Activated CD4-positive, alpha-beta T cell treated with anti-CD3 and anti-CD28 coated beads for 36 hours (primary cell): ENCODE measurements at regions not wholly inside any gene's neighbourhood (a gene's known extent, or its start where the extent isn't known, plus 50 kb on each side); places are given as distances from the start of the nearest gene placed in this dataset.
"Not testable (repeated sequence)": the region's sequence is repeated elsewhere in the genome, so short reads cannot be mapped to it uniquely, and the experiment has no call there.

Experiments
- ATAC-seq: fragments of 200-7000 bp; cut with Tn5 transposase; one replicate; pipeline ENCODE4 v1.10.0; 2021; ENCODE audit warnings: mild to moderate bottlenecking, moderate library complexity
- CTCF ChIA-PET: fragments of 350-600 bp; sonication (Branson Sonifier 250); formaldehyde crosslinking; loops from one replicate; lab custom pipeline; 2021; ENCODE audit warnings: antibody characterized with exemption; lab: Charles Lee
- POLR2A ChIA-PET: fragments of 350-600 bp; sonication (Branson Sonifier 250); formaldehyde crosslinking; loops from one replicate; lab custom pipeline; 2021; ENCODE audit warnings: antibody characterized with exemption, inconsistent platforms; lab: Charles Lee
- DNase-seq: peaks from one replicate; pipeline ENCODE4 v3.0.0-alpha.2; 2020
- H3K27ac Mint-ChIP-seq: one replicate; pipeline ENCODE4 v1.8.0; 2021; ENCODE audit warnings: mixed read lengths
- H3K27me3 Mint-ChIP-seq: one replicate; pipeline ENCODE4 v1.8.0; 2021; ENCODE audit warnings: mixed read lengths
- H3K36me3 Mint-ChIP-seq: one replicate; pipeline ENCODE4 v1.8.0; 2021; ENCODE audit warnings: low read depth, mixed read lengths
- H3K4me1 Mint-ChIP-seq: one replicate; pipeline ENCODE4 v1.8.0; 2021; ENCODE audit warnings: mixed read lengths
- H3K4me3 Mint-ChIP-seq: one replicate; pipeline ENCODE4 v1.8.0; 2021; ENCODE audit warnings: mild to moderate bottlenecking, moderate library complexity, mixed read lengths
- H3K9me3 Mint-ChIP-seq: one replicate; pipeline ENCODE4 v1.8.0; 2021; ENCODE audit warnings: low read depth, mixed read lengths
- intact Hi-C, 2 experiments: fragments of 100-400 bp; cut with DNase I in 1 of 2; cut with micrococcal nuclease in 1 of 2; formaldehyde crosslinking; loops; one replicate each; pipeline versions ENCODE4 v1.14.2 to v1.15.1; 2022 to 2024; cut with DNase I, micrococcal nuclease

DNA sequence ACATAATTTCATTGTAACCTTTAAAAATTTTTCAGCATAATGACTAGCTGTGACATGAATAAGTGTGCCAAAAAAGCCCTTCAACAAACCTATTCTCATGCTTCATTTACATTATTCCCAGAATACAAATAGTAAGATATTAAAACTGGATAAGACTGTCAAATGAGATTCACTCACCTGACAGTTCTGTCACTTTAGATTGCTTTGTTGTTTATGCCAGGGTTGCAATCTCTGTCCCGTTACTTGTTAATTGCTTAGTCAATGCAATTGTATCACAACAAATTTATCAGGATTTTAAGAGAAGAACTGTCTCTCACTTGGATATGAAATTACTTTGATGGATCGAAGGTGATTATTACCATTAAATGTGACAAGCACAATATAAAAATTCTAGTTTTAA is 616.0 kb upstream of the IGFBP7 start:
- ChIA-PET POLR2A (no interaction called here), CTCF (no interaction called here)
- Mint-ChIP-seq H3K27ac (no peak overlapping the region), H3K4me3 (no peak overlapping the region), H3K4me1 (no peaks in the 10 kb centered on the region), H3K9me3 (peaks cover 4% of the 10 kb centered on the region), H3K27me3 (no peaks in the 10 kb centered on the region), H3K36me3 (no peaks in the 10 kb centered on the region)
- intact Hi-C loops: no loop called here
- no peak for DNase-seq
- no peak for ATAC-seq

DNA sequence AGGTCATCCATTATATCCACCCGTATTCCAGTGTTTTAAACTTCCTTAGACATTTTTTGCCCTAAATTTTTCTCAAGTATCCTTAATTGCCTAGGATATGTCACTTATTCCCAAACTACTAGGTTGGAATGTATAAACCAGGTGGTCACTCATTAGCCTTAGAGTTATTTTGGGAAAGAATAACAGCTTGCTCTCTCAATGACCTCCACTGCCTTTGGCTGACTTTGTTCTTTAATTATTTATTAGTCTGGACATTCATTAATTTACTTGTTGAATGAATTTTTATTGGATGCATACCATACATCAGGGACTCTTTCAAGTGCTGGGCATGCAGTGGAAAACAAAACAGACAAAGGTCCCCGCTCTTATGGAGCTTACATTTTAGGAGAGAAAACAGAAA is 609.3 kb upstream of the IGFBP7 start:
- no peaks in the 10 kb centered on the region for H3K36me3 Mint-ChIP-seq
- no peak overlapping the region for H3K27ac Mint-ChIP-seq
- no peak for ATAC-seq
- ChIA-PET CTCF (no interaction called here), POLR2A (no interaction called here)
- H3K27me3 Mint-ChIP-seq: no peaks in the 10 kb centered on the region
- intact Hi-C loops: no loop called here
- H3K9me3 Mint-ChIP-seq: peaks cover 7% of the 10 kb centered on the region
- H3K4me3 Mint-ChIP-seq: no peak overlapping the region
- DNase-seq: no peak
- no peaks in the 10 kb centered on the region for H3K4me1 Mint-ChIP-seq

DNA sequence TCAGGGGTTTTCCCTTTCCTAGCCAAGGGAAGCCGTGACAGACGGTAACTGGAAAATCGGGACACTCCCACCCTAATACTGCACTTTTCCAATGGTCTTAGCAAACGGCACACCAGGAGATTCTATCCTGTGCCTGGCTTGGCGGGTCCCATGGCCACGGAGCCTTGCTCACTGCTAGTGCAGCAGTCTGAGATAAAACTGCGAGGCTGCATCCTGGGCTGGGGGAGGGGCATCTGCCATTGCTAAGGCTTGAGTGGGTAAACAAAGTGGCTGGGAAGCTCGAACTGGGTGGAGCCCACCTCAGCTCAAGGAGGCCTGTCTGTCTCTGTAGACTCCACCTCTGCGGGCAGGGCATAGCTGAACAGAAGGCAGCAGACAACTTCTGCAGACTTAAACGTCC is 604.1 kb upstream of the IGFBP7 start:
- CTCF ChIA-PET, DNase-seq, POLR2A ChIA-PET, H3K4me3 Mint-ChIP-seq, H3K9me3 Mint-ChIP-seq, H3K27ac Mint-ChIP-seq, H3K36me3 Mint-ChIP-seq, H3K27me3 Mint-ChIP-seq, H3K4me1 Mint-ChIP-seq, intact Hi-C loops, ATAC-seq: not testable (repeated sequence)

DNA sequence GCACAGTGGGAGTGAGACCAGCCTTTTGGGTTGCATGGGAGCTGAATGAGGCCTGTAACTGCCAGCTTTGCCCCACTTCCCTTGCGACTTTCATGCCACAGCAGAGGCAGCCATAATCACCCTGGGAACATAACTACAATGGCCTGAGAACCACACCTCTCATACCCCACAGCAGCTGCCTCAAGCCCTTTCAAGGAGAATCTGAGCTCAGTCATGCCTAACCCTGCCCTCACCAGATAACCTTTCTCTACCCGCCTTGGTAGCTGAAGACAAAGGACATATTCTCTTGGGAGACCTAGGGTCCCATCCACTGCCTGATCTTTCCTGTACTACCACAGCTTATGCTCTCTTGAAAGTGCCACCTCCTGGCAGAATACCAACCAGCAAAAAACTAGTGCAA is 599.9 kb upstream of the IGFBP7 start:
- Mint-ChIP-seq H3K4me3 (no peak overlapping the region), H3K4me1 (no peaks in the 10 kb centered on the region), H3K27me3 (no peaks in the 10 kb centered on the region), H3K36me3 (no peaks in the 10 kb centered on the region), H3K27ac (no peak overlapping the region), H3K9me3 (peaks cover 5% of the 10 kb centered on the region)
- POLR2A ChIA-PET: no interaction called here
- DNase-seq (no peak), ATAC-seq (no peak)
- CTCF ChIA-PET: no interaction called here
- intact Hi-C loops: no loop called here

DNA sequence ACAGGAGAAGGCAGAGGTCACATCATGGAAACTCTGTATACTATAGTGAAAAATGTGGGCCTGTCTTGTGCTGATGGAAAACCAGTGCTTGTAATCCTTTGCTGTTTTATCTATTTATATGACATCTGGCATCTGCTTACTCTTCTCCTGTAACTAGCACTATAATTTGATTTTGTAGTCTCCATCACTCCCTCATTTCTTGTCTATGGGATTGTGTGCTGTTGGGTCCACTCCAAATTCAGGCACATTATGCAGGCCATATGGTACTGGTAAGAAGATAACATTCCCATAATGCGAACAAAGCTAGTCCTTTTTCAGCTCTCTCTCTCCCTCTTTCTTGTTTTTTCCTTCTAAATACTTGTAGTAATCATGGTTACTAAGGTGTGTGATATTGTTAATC is 581.2 kb upstream of the IGFBP7 start:
- ATAC-seq (no peak), DNase-seq (no peak)
- no peaks in the 10 kb centered on the region for H3K36me3 Mint-ChIP-seq
- peaks cover 4% of the 10 kb centered on the region for H3K9me3 Mint-ChIP-seq
- POLR2A ChIA-PET: no interaction called here
- no peak overlapping the region for H3K27ac Mint-ChIP-seq
- H3K27me3 Mint-ChIP-seq: no peaks in the 10 kb centered on the region
- no peaks in the 10 kb centered on the region for H3K4me1 Mint-ChIP-seq
- CTCF ChIA-PET: no interaction called here
- intact Hi-C loops: no loop called here
- H3K4me3 Mint-ChIP-seq: no peak overlapping the region

DNA sequence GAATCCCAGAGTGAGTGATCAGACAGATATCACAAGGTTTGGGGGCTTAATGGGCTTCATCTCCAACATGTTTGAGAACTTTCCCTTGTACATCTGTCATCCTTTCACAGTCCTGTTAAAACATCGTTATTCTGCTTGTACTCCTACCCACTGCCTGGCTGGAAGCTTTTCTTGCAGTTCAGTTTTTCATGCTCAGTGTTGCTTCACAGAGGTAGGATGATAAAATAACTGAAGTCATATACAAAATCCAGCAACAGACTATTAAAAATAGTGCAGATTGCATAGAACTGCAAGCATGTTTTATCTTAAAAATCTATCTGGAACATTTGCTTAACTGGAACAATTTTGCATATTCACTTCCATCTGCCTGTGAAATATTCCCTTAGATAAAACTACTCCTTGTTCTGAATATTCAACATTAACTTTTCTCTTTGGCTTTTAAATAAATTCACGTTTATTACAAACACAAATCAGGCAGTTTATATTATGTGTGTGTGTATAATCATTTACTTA is 579.6 kb upstream of the IGFBP7 start:
- no peak overlapping the region for H3K4me3 Mint-ChIP-seq
- ATAC-seq (no peak), DNase-seq (no peak)
- intact Hi-C loops: loop anchor here in 1 of 2 experiments (5.0 kb wide), 1 partner anchor 48 kb away; no protein-coding TSS in a partner anchor
- H3K4me1 Mint-ChIP-seq: no peaks in the 10 kb centered on the region
- no peaks in the 10 kb centered on the region for H3K27me3 Mint-ChIP-seq
- ChIA-PET POLR2A (no interaction called here), CTCF (no interaction called here)
- peaks cover 4% of the 10 kb centered on the region for H3K9me3 Mint-ChIP-seq
- no peaks in the 10 kb centered on the region for H3K36me3 Mint-ChIP-seq
- no peak overlapping the region for H3K27ac Mint-ChIP-seq

DNA sequence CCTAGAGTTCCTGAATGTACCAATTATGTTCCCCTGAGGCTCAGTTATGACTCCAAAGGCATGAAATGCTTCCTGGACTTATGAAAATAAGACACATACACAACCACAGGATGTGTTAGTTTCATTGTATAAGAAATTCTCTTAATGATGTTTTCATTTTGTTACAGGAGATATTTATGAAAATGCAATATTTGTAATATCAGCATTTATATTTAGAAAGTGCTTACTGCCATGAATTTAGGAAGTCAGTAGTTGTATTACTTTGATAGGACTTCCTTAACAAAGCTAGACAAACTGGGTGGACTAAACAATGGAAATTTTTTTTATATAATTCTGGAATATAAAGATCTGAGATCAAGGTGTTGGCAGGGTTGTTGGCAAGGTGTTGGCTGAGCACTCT is 572.1 kb upstream of the IGFBP7 start:
- H3K27ac Mint-ChIP-seq: no peak overlapping the region
- ChIA-PET POLR2A (no interaction called here), CTCF (no interaction called here)
- no peak for ATAC-seq
- no peaks in the 10 kb centered on the region for H3K36me3 Mint-ChIP-seq
- H3K4me1 Mint-ChIP-seq: no peaks in the 10 kb centered on the region
- DNase-seq: no peak
- intact Hi-C loops: no loop called here
- no peak overlapping the region for H3K4me3 Mint-ChIP-seq
- H3K9me3 Mint-ChIP-seq: peaks cover 3% of the 10 kb centered on the region
- no peaks in the 10 kb centered on the region for H3K27me3 Mint-ChIP-seq

DNA sequence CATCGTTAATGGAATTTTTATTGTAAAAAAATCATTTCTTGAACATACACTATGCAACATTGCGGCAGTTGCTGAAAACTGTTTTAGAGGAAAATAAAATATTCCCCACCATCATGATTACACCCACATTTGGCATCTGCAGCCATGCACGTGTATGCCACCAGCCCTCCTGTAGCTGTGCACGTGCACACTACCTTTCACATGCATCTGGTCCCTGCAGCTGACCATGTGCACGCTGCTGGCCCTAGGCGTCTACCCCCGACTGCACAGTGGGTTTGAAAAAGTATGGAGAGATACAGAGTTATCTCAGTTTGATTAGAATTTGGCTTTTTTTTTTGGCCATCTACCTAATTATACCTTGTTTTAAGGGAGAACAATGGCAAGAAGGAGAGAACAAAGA is 569.8 kb upstream of the IGFBP7 start:
- ChIA-PET CTCF (no interaction called here), POLR2A (no interaction called here)
- Mint-ChIP-seq H3K27ac (no peak overlapping the region), H3K4me1 (no peaks in the 10 kb centered on the region), H3K9me3 (peaks cover 6% of the 10 kb centered on the region), H3K27me3 (no peaks in the 10 kb centered on the region), H3K4me3 (no peak overlapping the region), H3K36me3 (no peaks in the 10 kb centered on the region)
- ATAC-seq (no peak), DNase-seq (no peak)
- intact Hi-C loops: no loop called here

DNA sequence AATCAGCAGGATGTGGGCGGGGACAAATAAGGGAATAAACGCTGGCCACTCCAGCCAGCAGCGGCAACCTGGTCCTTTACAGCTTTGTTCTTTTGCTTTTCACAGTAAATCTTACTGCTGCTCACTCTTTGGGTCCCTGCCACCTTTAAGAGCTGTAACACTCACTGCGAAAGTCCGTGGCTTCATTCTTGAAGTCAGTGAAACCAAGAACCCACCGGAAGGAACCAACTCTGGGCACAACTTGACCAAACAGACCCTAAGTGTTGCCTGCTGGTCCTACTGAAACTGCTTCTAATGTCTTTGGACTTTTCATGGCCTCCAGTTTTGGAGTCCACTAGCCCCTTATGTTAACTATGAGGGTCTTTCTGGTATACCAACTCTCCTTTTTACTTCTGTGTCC is 566.2 kb upstream of the IGFBP7 start:
- Mint-ChIP-seq H3K36me3 (no peaks in the 10 kb centered on the region), H3K4me3 (no peak overlapping the region), H3K27ac (no peak overlapping the region), H3K27me3 (no peaks in the 10 kb centered on the region), H3K9me3 (peaks cover 7% of the 10 kb centered on the region), H3K4me1 (no peaks in the 10 kb centered on the region)
- intact Hi-C loops: no loop called here
- DNase-seq (no peak), ATAC-seq (no peak)
- ChIA-PET POLR2A (no interaction called here), CTCF (no interaction called here)

DNA sequence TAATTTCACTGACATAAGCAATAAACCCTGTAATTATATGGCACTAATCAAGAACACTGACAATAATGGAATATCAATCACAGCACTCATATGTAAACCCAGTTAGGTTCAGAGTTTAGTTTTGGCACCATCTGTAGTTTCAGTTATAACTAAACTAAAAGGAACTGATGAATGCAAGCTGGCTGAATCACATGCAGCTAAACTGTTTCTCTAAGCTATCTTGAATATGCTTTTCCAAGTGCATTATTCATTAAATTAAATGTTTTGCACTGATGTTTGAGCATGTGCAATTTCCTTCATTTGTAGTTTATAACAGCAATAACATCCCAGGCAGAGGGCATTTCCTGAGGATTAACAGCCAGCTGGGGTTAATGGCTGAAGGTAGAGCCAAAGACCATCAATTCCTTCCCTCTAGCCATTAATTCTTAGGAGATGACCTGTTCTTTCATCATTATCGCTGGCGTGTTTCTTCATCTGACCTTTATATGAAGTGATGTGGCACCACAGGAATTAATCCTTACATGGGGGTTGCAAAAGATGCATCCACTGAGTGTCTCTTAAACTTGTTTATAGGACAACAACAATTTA is 562.8 kb upstream of the IGFBP7 start:
- Mint-ChIP-seq H3K4me1 (no peaks in the 10 kb centered on the region), H3K9me3 (peaks cover 5% of the 10 kb centered on the region), H3K36me3 (no peaks in the 10 kb centered on the region), H3K27ac (no peak overlapping the region), H3K27me3 (no peaks in the 10 kb centered on the region), H3K4me3 (no peak overlapping the region)
- intact Hi-C loops: no loop called here
- POLR2A ChIA-PET: no interaction called here
- no peak for ATAC-seq
- CTCF ChIA-PET: no interaction called here
- DNase-seq: no peak

DNA sequence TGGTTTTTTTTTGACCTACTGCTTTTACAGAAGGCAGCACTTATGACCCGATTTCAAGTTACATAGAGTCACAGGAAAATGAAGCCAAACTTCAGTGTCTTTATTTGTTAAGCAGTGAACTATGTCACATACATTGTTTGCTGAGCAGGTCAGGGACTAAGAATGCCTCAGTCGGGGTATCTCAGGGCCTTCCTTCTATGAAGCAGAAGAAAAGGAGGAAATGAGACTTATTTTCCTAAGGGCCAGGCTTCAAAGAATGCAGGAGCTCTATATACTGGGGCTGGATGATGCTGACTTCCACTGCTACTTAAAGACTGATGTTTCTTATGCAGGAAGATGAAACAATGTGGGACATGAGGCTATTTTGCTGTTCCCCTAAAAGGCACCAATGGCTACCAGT is 558.4 kb upstream of the IGFBP7 start:
- POLR2A ChIA-PET: no interaction called here
- no peaks in the 10 kb centered on the region for H3K27me3 Mint-ChIP-seq
- no peaks in the 10 kb centered on the region for H3K36me3 Mint-ChIP-seq
- no peak for ATAC-seq
- intact Hi-C loops: no loop called here
- peaks cover 2% of the 10 kb centered on the region for H3K9me3 Mint-ChIP-seq
- H3K4me3 Mint-ChIP-seq: no peak overlapping the region
- CTCF ChIA-PET: no interaction called here
- no peak for DNase-seq
- no peaks in the 10 kb centered on the region for H3K4me1 Mint-ChIP-seq
- H3K27ac Mint-ChIP-seq: no peak overlapping the region

DNA sequence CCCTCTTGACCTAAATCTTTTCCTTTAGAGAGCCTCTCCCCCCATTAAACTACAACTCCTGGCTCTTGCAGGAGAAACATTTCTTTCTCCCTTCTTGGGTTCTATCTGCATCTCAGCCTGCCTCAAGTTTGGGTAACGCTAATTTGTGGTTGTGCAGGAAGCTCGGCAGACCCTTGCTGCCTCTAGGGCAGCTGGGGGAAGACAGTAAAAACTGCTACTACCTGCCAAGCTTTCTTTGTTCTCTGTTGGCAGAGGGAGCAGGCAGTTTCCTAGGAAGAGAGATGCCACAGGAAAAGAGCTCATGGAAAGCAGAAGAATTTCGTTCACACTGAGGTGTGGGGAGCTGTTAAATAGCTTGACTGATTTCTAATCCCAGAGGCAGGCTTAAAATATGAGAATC is 555.6 kb upstream of the IGFBP7 start:
- ChIA-PET POLR2A (no interaction called here), CTCF (no interaction called here)
- H3K4me1 Mint-ChIP-seq: no peaks in the 10 kb centered on the region
- H3K4me3 Mint-ChIP-seq: no peak overlapping the region
- no peak for ATAC-seq
- H3K27ac Mint-ChIP-seq: no peak overlapping the region
- H3K36me3 Mint-ChIP-seq: no peaks in the 10 kb centered on the region
- intact Hi-C loops: no loop called here
- no peak for DNase-seq
- no peaks in the 10 kb centered on the region for H3K9me3 Mint-ChIP-seq
- no peaks in the 10 kb centered on the region for H3K27me3 Mint-ChIP-seq
